ENCODE measurements at regions not wholly inside any gene's neighbourhood (a gene's known extent, or its start where the extent isn't known, plus 50 kb on each side); places are given as distances from the start of the nearest gene placed in this dataset.
A peak's percentile ranks its signal among the peaks of the same experiment; 100 is the strongest.

- ATAC-seq (ENCODE audit: poor library complexity) (peak; percentile 44), DNase-seq (peak in 1 of 14 experiments; percentile 53)
- ChIA-PET POLR2A (interaction anchor here (0.8 to 9.9 kb wide), 6 partner anchors 14 to 302 kb away, joined by 4 to 90 read pairs (median 14); no protein-coding TSS in a partner anchor), CTCF (interaction anchor here (0.6 kb wide), 1 partner anchor 44 kb away, joined by 5 read pairs; no protein-coding TSS in a partner anchor)
- Histone ChIP-seq H3K27ac (ENCODE audit: low read depth in 1 of 2, low read length in 2 of 2) (peak overlapping the region in 1 of 2 donors; percentile 57), H3K36me3 (ENCODE audit: insufficient read depth, low read length) (peaks cover 85% of the 10 kb centered on the region), H3K4me3 (ENCODE audit: low read length) (no peak overlapping the region), H3K4me1 (ENCODE audit: insufficient read depth, low read length) (peaks cover 96% of the 10 kb centered on the region), H3K27me3 (ENCODE audit: control insufficient read depth in 1 of 2, insufficient read depth in 2 of 2, low read length in 2 of 2) (no peaks in the 10 kb centered on the region), H3K9me3 (ENCODE audit: control insufficient read depth in 1 of 2, insufficient read depth in 1 of 2, low read length in 2 of 2) (peaks cover 0 to 10% of the 10 kb centered on the region in 2 experiments)
- Mint-ChIP-seq H3K36me3 (ENCODE audit: low read depth) (peaks cover 56% of the 10 kb centered on the region), H3K27ac (peak overlapping the region; percentile 97), H3K27me3 (no peaks in the 10 kb centered on the region), H3K4me3 (peak overlapping the region; percentile 71), H3K9me3 (no peaks in the 10 kb centered on the region), H3K4me1 (ENCODE audit: low read depth) (peaks cover 55% of the 10 kb centered on the region)
- intact Hi-C loops (cut with DNase I, micrococcal nuclease): loop anchor here in 1 of 2 experiments (5.0 kb wide), 2 partner anchors 72 to 147 kb away; no protein-coding TSS in a partner anchor
- TF ChIP-seq CTCF (IDR thresholded peaks at IDR 0.05): no peak
Measured at GRCh38 chr17:77479372-77480198, 338.8 kb downstream of the SEC14L1 start.

GRCh38 chr17:77480199-77480508, 339.4 kb downstream of the SEC14L1 start:
- Histone ChIP-seq H3K27me3 (ENCODE audit: control insufficient read depth in 1 of 2, insufficient read depth in 2 of 2, low read length in 2 of 2) (no peaks in the 10 kb centered on the region), H3K9me3 (ENCODE audit: control insufficient read depth in 1 of 2, insufficient read depth in 1 of 2, low read length in 2 of 2) (peaks cover 0 to 10% of the 10 kb centered on the region in 2 experiments), H3K4me1 (ENCODE audit: insufficient read depth, low read length) (peaks cover 93% of the 10 kb centered on the region), H3K27ac (ENCODE audit: low read depth in 1 of 2, low read length in 2 of 2) (peak overlapping the region in 1 of 2 donors; percentile 57), H3K36me3 (ENCODE audit: insufficient read depth, low read length) (peaks cover 83% of the 10 kb centered on the region), H3K4me3 (ENCODE audit: low read length) (no peak overlapping the region)
- POLR2A ChIA-PET: interaction anchor here (1.3 kb wide), 1 partner anchor 27 kb away, joined by 3 read pairs; no protein-coding TSS in a partner anchor
- intact Hi-C loops (cut with DNase I, micrococcal nuclease): no loop called here
- H3K4me3 Mint-ChIP-seq: no peak overlapping the region
- ATAC-seq (ENCODE audit: poor library complexity): no peak
- DNase-seq: no peak
- CTCF ChIA-PET: no interaction called here
- peaks cover 50% of the 10 kb centered on the region for H3K4me1 Mint-ChIP-seq (ENCODE audit: low read depth)
- peaks cover 51% of the 10 kb centered on the region for H3K36me3 Mint-ChIP-seq (ENCODE audit: low read depth)
- no peaks in the 10 kb centered on the region for H3K9me3 Mint-ChIP-seq
- H3K27me3 Mint-ChIP-seq: no peaks in the 10 kb centered on the region
- peak overlapping the region; percentile 97 for H3K27ac Mint-ChIP-seq
- TF ChIP-seq CTCF (IDR thresholded peaks at IDR 0.05): no peak

- peaks cover 46% of the 10 kb centered on the region for H3K36me3 Mint-ChIP-seq (ENCODE audit: low read depth)
- H3K27me3 Mint-ChIP-seq: no peaks in the 10 kb centered on the region
- no peaks in the 10 kb centered on the region for H3K9me3 Mint-ChIP-seq
- CTCF ChIA-PET: interaction anchor here (1.1 to 2.9 kb wide), 2 partner anchors 14 to 50 kb away, joined by 3 to 12 read pairs; no protein-coding TSS in a partner anchor
- TF ChIP-seq CTCF (IDR thresholded peaks at IDR 0.05): no peak
- H3K4me3 Mint-ChIP-seq: no peak overlapping the region
- Histone ChIP-seq H3K4me3 (ENCODE audit: low read length) (no peak overlapping the region), H3K27ac (ENCODE audit: low read depth in 1 of 2, low read length in 2 of 2) (peak overlapping the region in 1 of 2 donors; percentile 57), H3K27me3 (ENCODE audit: control insufficient read depth in 1 of 2, insufficient read depth in 2 of 2, low read length in 2 of 2) (no peaks in the 10 kb centered on the region), H3K36me3 (ENCODE audit: insufficient read depth, low read length) (peaks cover 81% of the 10 kb centered on the region), H3K4me1 (ENCODE audit: insufficient read depth, low read length) (peaks cover 88% of the 10 kb centered on the region), H3K9me3 (ENCODE audit: control insufficient read depth in 1 of 2, insufficient read depth in 1 of 2, low read length in 2 of 2) (peaks cover 0 to 10% of the 10 kb centered on the region in 2 experiments)
- peaks cover 45% of the 10 kb centered on the region for H3K4me1 Mint-ChIP-seq (ENCODE audit: low read depth)
- no peak for ATAC-seq (ENCODE audit: poor library complexity)
- DNase-seq: no peak
- peak overlapping the region; percentile 79 for H3K27ac Mint-ChIP-seq
- POLR2A ChIA-PET: interaction anchor here (1.3 kb wide), 1 partner anchor 27 kb away, joined by 3 read pairs; no protein-coding TSS in a partner anchor
- intact Hi-C loops (cut with DNase I, micrococcal nuclease): no loop called here
Measured at GRCh38 chr17:77480509-77481215, 339.9 kb downstream of the SEC14L1 start.
